Spleen (tissue), 11 donors: ENCODE measurements at regions not wholly inside any gene's neighbourhood (a gene's known extent, or its start where the extent isn't known, plus 50 kb on each side); places are given as distances from the start of the nearest gene placed in this dataset.
"Not testable (repeated sequence)": the region's sequence is repeated elsewhere in the genome, so short reads cannot be mapped to it uniquely, and the experiment has no call there.

Experiments used
- DNase-seq: peaks from one replicate; pipeline ENCODE4 v3.0.0-alpha.2; 2020
- H3K27ac ChIP-seq, 8 donors: fragments of 200-600 bp; sonication (generic) in 7 of 8; 1 replicate in 4 of 8; 2 replicates in 4 of 8; pipeline versions ENCODE4 v1.5.0 to v1.8.0; 2016 to 2021; ENCODE audit warnings: inconsistent platforms in 4 of 8, mild to moderate bottlenecking in 4 of 8, moderate library complexity in 1 of 8
- H3K27me3 ChIP-seq, 7 donors: fragments of 200-600 bp; sonication (generic) in 6 of 7; replicated peaks in 1 of 7; 1 replicate in 4 of 7; 2 replicates in 3 of 7; pipeline versions ENCODE4 v1.5.0 to v1.8.0; 2016 to 2021; ENCODE audit warnings: inconsistent platforms in 3 of 7, mild to moderate bottlenecking in 1 of 7
- H3K36me3 ChIP-seq, 6 donors: fragments of 200-600 bp; sonication (generic) in 5 of 6; 1 replicate in 4 of 6; 2 replicates in 2 of 6; pipeline versions ENCODE4 v1.5.0 to v1.8.0; 2016 to 2021; ENCODE audit warnings: inconsistent platforms in 2 of 6
- H3K4me1 ChIP-seq, 6 donors: fragments of 200-600 bp; sonication (generic) in 5 of 6; 1 replicate in 3 of 6; 2 replicates in 3 of 6; pipeline versions ENCODE4 v1.5.0 to v1.8.0; 2016 to 2021; ENCODE audit warnings: inconsistent platforms in 3 of 6
- H3K4me3 ChIP-seq, 8 donors: fragments of 200-600 bp; sonication (generic) in 7 of 8; 1 replicate in 4 of 8; 2 replicates in 4 of 8; pipeline versions ENCODE4 v1.5.0 to v1.8.0; 2016 to 2021; ENCODE audit warnings: inconsistent platforms in 4 of 8, mild to moderate bottlenecking in 4 of 8, moderate library complexity in 2 of 8
- H3K9me3 ChIP-seq, 8 donors: fragments of 200-600 bp; sonication (generic) in 7 of 8; 1 replicate in 4 of 8; 2 replicates in 4 of 8; pipeline versions ENCODE4 v1.5.0 to v1.8.0; 2016 to 2021; ENCODE audit warnings: inconsistent platforms in 4 of 8
- POLR2A ChIP-seq, 3 donors: fragments of 450-650 bp; IDR thresholded peaks; one replicate each; pipeline ENCODE4 v1.5.1; 2017; ENCODE audit warnings: antibody characterized with exemption in 3 of 3, mild to moderate bottlenecking in 1 of 3
- POLR2AphosphoS5 ChIP-seq, 3 donors: sonication (generic); formaldehyde crosslinking; IDR thresholded peaks; one replicate each; pipeline ENCODE4 v1.5.1; 2017; ENCODE audit warnings: antibody characterized with exemption in 3 of 3
- WGBS, 5 donors: extraction: QIAGEN DNeasy Blood & Tissue Kit in 3 of 5; methylation state at CpG; one replicate each; pipeline versions ENCODE4 v1.1.5 to v1.1.7; 2013 to 2018; 5-methylcytosine and 5-hydroxymethylcytosine counted together
- intact Hi-C: fragments of 100-400 bp; cut with DNase I; formaldehyde crosslinking; loops from one replicate; pipeline ENCODE4 v1.15.0; 2023; ENCODE audit warnings: low total_unique reads
- TF ChIP-seq, protein P1 (sequence below), 11 experiments: fragments of 200-600 bp in 7 of 11; fragments of 450-650 bp in 4 of 11; sonication (generic) in 4 of 11; IDR thresholded peaks in 8 of 11; conservative IDR thresholded peaks in 3 of 11; 1 replicate in 7 of 11; 2 replicates in 4 of 11; pipeline versions ENCODE4 v1.4.0 to v1.8.0; 2016 to 2021; ENCODE audit warnings: antibody characterized with exemption in 11 of 11, inconsistent platforms in 4 of 11, mild to moderate bottlenecking in 1 of 11
- donor health status: healthy with polysubstance abuse.
- donor health status: DM: no; HTN: no; CAD: no; lungs with moderate emphysema.
- donor health status: DM: no; HTN: no; CAD: no.
- donor health status: Bipolar disorder and iron deficiency.
- donor health status: healthy.
- donor health status: DM: no; HTN: no; CAD: no.
- donor health status: DM: yes; HTN: yes; CAD: no.

DNA sequence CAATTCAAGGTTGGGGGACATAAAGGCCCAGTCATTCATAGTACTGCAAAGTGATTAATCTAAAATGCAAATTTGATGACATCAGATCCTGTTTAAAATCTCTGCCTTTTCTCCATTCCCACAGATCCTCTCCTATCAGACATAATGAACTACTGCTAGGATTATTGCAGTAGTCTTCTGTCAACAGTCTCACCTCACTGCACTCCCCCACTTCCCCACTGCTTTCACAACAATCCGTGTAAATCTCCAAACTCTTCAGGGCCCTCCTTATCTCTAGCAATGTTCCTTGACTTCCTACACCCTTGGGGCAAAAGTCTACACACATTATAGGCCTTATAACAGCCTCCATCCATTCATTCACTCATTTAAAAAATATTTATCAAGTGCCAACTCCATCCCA, 112.4 kb downstream of the KBTBD2 start:
- WGBS, 5 donors = 37 to 74% (median 67%) methylated on average over 1 of the region's 1 CpG
- Histone ChIP-seq H3K9me3 (peaks cover 0 to 11% (median 0%) of the 10 kb centered on the region in 8 donors), H3K4me1 (no peaks in the 10 kb centered on the region), H3K27ac (no peak overlapping the region), H3K27me3 (no peaks in the 10 kb centered on the region), H3K36me3 (no peaks in the 10 kb centered on the region), H3K4me3 (no peak overlapping the region)
- DNase-seq = no peak
- TF ChIP-seq POLR2AphosphoS5 (IDR thresholded peaks at IDR 0.05) = no peak
- TF ChIP-seq POLR2A (IDR thresholded peaks at IDR 0.05) = no peak
- TF ChIP-seq, protein P1, sequence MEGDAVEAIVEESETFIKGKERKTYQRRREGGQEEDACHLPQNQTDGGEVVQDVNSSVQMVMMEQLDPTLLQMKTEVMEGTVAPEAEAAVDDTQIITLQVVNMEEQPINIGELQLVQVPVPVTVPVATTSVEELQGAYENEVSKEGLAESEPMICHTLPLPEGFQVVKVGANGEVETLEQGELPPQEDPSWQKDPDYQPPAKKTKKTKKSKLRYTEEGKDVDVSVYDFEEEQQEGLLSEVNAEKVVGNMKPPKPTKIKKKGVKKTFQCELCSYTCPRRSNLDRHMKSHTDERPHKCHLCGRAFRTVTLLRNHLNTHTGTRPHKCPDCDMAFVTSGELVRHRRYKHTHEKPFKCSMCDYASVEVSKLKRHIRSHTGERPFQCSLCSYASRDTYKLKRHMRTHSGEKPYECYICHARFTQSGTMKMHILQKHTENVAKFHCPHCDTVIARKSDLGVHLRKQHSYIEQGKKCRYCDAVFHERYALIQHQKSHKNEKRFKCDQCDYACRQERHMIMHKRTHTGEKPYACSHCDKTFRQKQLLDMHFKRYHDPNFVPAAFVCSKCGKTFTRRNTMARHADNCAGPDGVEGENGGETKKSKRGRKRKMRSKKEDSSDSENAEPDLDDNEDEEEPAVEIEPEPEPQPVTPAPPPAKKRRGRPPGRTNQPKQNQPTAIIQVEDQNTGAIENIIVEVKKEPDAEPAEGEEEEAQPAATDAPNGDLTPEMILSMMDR (IDR thresholded peaks at IDR 0.05 in 8 of 11, conservative IDR thresholded peaks at IDR 0.05 in 3 of 11) = no peak
- intact Hi-C loops = no loop called here

DNA sequence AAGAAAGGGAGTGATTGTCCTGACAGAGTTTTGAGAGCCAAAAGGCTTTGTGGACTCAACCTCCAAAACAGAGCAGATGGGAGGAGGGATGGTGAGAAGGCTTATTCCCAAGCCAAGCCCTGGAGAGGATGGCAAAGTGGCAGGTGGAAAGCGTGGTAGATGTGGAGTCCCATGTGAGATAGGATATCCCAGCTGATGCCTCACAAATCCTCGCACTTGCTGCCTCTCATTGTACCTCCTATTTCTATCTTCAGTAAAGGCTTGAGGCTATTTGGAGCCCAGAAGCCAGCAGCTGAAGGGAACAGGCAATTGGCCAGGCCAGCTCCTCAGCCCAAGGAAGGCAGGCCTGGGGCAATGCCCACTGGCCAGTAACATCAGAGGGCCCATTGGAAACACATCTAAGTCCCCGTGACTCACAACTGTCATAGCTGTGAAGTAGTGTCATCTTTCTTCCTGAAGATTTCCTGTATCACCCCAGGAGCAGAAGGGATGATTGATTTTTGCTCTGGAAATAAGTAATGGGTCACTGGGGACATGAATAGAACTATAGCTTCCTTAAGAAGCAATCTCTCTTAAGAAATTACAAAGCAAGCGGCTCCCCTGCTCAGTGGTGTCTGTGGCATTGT, 114.4 kb downstream of the KBTBD2 start:
- H3K4me1 ChIP-seq, intact Hi-C loops, H3K36me3 ChIP-seq, H3K4me3 ChIP-seq, H3K27me3 ChIP-seq, DNase-seq, H3K9me3 ChIP-seq, H3K27ac ChIP-seq: not testable (repeated sequence)
- 80 to 96% (median 90%) methylated on average over 4 of the region's 4 CpGs for WGBS, 5 donors

DNA sequence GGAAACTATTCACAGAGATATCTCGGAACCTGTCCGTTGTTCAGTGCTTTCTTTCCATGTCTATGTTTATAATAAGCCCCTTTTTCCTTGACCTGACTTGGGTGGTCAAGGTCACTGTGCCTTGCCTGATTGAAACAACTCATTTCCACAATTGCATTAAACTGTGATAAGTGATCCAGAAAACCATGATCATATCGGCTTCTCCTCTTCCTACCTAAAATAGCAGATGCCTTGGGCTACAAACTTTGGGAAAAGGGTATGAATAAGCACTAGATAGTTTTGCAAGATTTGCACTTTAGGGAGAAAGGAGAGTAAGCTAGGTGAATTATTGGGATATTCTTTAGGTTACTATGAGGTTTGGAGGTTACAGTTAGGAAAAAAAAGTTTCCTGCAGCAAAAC, 115.2 kb downstream of the KBTBD2 start:
- H3K27ac ChIP-seq, DNase-seq, H3K36me3 ChIP-seq, H3K9me3 ChIP-seq, H3K4me1 ChIP-seq, H3K27me3 ChIP-seq, intact Hi-C loops, H3K4me3 ChIP-seq: not testable (repeated sequence)
- WGBS, 5 donors = 64 to 93% (median 68%) methylated on average over 3 of the region's 3 CpGs

DNA sequence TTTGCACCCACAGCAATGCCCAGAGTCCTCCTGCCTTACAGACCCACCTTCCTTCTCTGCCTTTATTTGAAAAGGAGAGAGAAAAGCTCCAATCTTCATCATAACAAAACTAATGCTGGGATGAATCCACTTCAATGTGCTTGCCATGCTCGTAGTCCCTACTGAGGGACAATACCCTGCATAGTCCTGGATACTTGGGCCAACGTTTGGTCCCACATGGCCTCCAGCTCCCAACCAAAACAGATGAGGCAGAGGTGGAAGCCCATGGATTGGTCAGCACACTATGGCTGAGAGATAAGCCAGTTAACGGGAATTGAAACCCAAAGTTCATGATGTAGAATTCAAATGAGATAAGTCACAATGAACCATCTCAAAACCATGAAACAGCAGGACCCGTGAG, 115.8 kb downstream of the KBTBD2 start:
- DNase-seq, H3K27me3 ChIP-seq, H3K27ac ChIP-seq, H3K4me1 ChIP-seq, intact Hi-C loops, H3K9me3 ChIP-seq, H3K36me3 ChIP-seq, H3K4me3 ChIP-seq: not testable (repeated sequence)
- 53 to 59% (median 55%) methylated on average over 3 to 4 of the region's 4 CpGs for WGBS, 5 donors

DNA sequence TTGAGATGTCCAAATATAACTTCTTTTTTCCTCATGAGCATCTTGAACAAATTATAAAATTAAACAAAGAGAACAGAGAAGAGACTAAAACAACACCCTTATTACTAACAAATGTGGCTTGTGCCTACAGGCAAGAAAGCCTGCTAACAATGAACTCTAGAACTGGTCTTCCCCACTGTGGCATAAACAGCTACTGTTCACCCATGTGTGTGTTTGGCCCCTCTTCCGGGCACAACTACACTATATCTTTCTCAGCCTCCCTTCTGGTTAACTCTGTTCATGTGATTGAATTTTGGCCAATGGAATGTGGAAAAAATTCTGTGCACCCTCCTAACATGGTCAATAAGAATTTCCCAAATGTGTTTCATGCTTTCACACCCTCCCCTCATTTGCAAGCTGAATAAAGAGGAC, 117.0 kb downstream of the KBTBD2 start:
- intact Hi-C loops = no loop called here
- no peak for TF ChIP-seq POLR2A (IDR thresholded peaks at IDR 0.05)
- TF ChIP-seq POLR2AphosphoS5 (IDR thresholded peaks at IDR 0.05) = no peak
- TF ChIP-seq, protein P1 (IDR thresholded peaks at IDR 0.05 in 8 of 11, conservative IDR thresholded peaks at IDR 0.05 in 3 of 11) = no peak
- H3K9me3 ChIP-seq = no peaks in the 10 kb centered on the region
- H3K27me3 ChIP-seq = no peaks in the 10 kb centered on the region
- no peak for DNase-seq
- no peak overlapping the region for H3K4me3 ChIP-seq
- no peaks in the 10 kb centered on the region for H3K4me1 ChIP-seq
- H3K36me3 ChIP-seq = no peaks in the 10 kb centered on the region
- WGBS, 5 donors = 89 to 100% (median 97%) methylated on average over 1 of the region's 1 CpG
- no peak overlapping the region for H3K27ac ChIP-seq

DNA sequence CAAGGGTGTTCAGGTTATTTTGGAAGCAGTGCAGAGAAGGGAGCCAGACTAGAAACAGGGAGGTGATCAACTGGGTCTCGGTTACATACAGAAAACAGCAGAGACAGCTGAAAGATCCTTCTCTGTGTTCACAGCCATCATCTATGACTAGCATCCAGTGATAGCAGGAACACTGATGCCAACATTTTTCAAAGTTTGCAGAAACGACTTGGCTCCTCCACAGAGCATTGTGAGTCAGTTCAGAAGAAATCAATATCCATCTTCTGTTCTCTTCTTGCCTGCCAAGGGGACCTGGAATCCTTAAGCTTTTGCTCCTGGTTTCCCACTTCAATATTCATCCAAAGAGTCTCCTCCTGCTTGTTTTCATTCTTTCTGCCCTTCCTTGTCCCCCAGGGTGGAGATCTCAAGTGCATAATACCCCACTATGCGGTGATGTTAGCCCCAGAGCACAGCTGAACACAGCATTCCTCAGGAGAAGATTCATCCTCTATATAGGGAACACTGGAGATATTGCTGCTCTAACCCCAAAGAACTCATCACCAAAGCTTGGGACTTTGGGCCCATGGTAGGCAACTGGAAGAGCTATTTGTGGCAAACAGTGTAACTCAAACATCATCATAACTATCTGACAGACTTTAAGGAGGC, 122.6 kb downstream of the KBTBD2 start:
- peaks cover 0 to 12% (median 0%) of the 10 kb centered on the region in 7 donors for H3K27me3 ChIP-seq
- H3K9me3 ChIP-seq, H3K4me3 ChIP-seq, H3K4me1 ChIP-seq, H3K27ac ChIP-seq, H3K36me3 ChIP-seq, DNase-seq, intact Hi-C loops: not testable (repeated sequence)
- WGBS, 5 donors = 63 to 89% (median 81%) methylated on average over 3 of the region's 3 CpGs

DNA sequence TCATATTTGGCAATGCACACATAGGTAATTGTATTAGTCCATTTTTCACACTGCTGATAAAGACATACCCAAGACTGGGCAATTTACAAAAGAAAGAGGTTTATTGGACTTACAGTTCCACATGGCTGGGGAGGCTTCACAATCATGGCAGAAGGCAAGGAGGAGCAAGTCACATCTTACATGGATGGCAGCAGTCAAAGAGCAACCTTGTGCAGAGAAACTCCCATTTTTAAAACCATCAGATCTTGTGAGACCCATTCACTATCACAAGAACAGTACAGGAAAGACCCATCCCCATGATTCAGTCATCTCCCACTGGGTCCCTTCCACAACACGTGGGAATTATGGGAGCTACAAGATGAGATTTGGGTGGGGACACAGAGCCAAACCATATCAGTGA, 123.2 kb downstream of the KBTBD2 start:
- H3K27ac ChIP-seq, intact Hi-C loops, H3K36me3 ChIP-seq, H3K9me3 ChIP-seq, H3K4me3 ChIP-seq, H3K4me1 ChIP-seq, DNase-seq: not testable (repeated sequence)
- WGBS, 5 donors = 67 to 88% (median 79%) methylated on average over 1 of the region's 1 CpG
- peaks cover 0 to 19% (median 0%) of the 10 kb centered on the region in 7 donors for H3K27me3 ChIP-seq
